ENCODE measurements at regions not wholly inside any gene's neighbourhood (a gene's known extent, or its start where the extent isn't known, plus 50 kb on each side); places are given as distances from the start of the nearest gene placed in this dataset.

GRCh38 chr6:170034294-170034693 lies 256.6 kb downstream of the DLL1 start:
- no peak for DNase-seq (ENCODE audit: low read depth in 3 of 3)

GRCh38 chr6:170033666-170034065 lies 257.2 kb downstream of the DLL1 start:
- no peak for DNase-seq (ENCODE audit: low read depth in 3 of 3)

GRCh38 chr6:170032706-170033309 lies 258.1 kb downstream of the DLL1 start:
- DNase-seq (ENCODE audit: low read depth in 3 of 3), result no peak

GRCh38 chr6:170032197-170032596 lies 258.7 kb downstream of the DLL1 start:
- no peak for DNase-seq (ENCODE audit: low read depth in 3 of 3)

- DNase-seq (ENCODE audit: low read depth in 3 of 3), result no peak
These were observed 259.2 kb downstream of the DLL1 start for GRCh38 chr6:170031684-170032121.

- DNase-seq (ENCODE audit: low read depth in 3 of 3), result no peak
These were observed 259.9 kb downstream of the DLL1 start for GRCh38 chr6:170030821-170031471.

GRCh38 chr6:170030284-170030815 lies 260.5 kb downstream of the DLL1 start:
- no peak for DNase-seq (ENCODE audit: low read depth in 3 of 3)

- no peak for DNase-seq (ENCODE audit: low read depth in 3 of 3)
These were observed 261.2 kb downstream of the DLL1 start for GRCh38 chr6:170029416-170030283.

- no peak for DNase-seq (ENCODE audit: low read depth in 3 of 3)
These were observed 262.1 kb downstream of the DLL1 start for GRCh38 chr6:170028629-170029345.

- DNase-seq (ENCODE audit: low read depth in 3 of 3), result no peak
These were observed 263.2 kb downstream of the DLL1 start for GRCh38 chr6:170027647-170028043.

GRCh38 chr6:170026751-170027646 lies 263.9 kb downstream of the DLL1 start:
- DNase-seq (ENCODE audit: low read depth in 3 of 3), result no peak

GRCh38 chr6:170025935-170026750 lies 264.7 kb downstream of the DLL1 start:
- DNase-seq (ENCODE audit: low read depth in 3 of 3), result no peak

GRCh38 chr6:170025341-170025911 lies 265.5 kb downstream of the DLL1 start:
- DNase-seq (ENCODE audit: low read depth in 3 of 3), result no peak

GRCh38 chr6:170024940-170025339 lies 265.9 kb downstream of the DLL1 start:
- DNase-seq (ENCODE audit: low read depth in 3 of 3), result no peak

- DNase-seq (ENCODE audit: low read depth in 3 of 3), result no peak
These were observed 267.0 kb downstream of the DLL1 start for GRCh38 chr6:170023620-170024521.

- DNase-seq (ENCODE audit: low read depth in 3 of 3), result no peak
These were observed 267.9 kb downstream of the DLL1 start for GRCh38 chr6:170022827-170023619.

GRCh38 chr6:170022291-170022722 lies 268.6 kb downstream of the DLL1 start:
- no peak for DNase-seq (ENCODE audit: low read depth in 3 of 3)

GRCh38 chr6:170021579-170021978 lies 269.3 kb downstream of the DLL1 start:
- no peak for DNase-seq (ENCODE audit: low read depth in 3 of 3)

Data from stimulated activated CD4-positive, alpha-beta T cell treated with anti-CD3 and anti-CD28 coated beads, TNF-alpha, amount 100 ng/mL, for 48 hours (primary cell).